ENCODE measurements at regions not wholly inside any gene's neighbourhood (a gene's known extent, or its start where the extent isn't known, plus 50 kb on each side); places are given as distances from the start of the nearest gene placed in this dataset.
"Not testable (repeated sequence)": the region's sequence is repeated elsewhere in the genome, so short reads cannot be mapped to it uniquely, and the experiment has no call there.

DNA sequence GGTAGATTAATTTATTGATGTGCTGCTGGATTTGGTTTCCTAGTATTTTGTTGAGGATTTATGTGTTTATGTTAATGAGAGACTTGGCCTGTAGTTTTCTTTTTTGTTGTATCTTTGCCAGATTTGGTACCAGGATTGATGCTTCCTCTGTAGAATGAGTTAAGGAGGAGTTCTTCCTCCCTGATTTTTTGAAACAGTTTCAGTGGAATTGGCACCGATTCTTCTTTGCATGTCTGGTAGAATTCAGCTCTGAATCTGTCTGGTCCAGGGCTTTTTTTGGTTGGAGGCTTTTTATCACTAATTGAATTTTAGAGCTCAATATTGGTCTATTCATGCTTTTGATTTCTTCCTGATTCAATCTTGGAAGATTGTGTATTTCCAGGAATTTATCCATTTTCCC, 174.0 kb upstream of the NDST4 start:
- DNase-seq (ENCODE audit: extremely low read depth, low read depth, low spot score), result no peak

DNA sequence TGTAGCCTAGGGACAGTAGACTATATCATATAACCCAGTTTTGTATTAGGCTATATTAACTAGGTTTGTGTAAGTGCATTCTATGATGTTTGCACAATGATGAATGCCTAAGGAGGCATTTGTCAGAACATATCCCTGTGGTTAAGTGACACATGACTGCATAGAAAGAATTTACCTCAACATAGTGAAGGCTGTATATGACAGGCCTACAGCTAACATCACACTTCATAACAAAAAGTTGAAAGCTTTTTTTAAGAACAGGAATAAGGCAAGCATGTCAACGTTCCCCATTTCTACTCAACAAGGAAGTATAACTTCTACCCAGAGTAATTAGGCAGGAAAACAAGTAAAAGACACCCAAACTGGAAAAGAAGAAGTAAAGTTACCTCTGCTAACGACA, 165.9 kb upstream of the NDST4 start:
- DNase-seq (ENCODE audit: extremely low read depth, low read depth, low spot score), result no peak

DNA sequence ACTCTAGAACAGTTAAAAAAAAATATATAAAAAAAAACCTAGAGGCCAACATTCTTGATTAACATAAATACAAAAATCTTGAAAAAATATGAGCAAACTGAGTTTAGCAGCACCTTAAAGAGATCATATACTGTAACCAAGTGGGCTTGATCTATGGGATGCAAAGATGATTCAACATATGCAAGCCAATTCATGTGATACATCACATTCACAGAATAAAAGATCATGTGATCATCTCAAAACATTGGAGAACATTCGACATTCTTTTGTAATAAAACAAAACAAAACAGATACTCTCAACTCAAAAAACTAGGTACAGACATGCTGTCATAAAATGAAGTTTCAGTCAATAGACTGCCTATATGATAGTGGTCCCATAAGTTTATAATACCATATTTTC, 165.4 kb upstream of the NDST4 start:
- no peak for DNase-seq (ENCODE audit: extremely low read depth, low read depth, low spot score)

DNA sequence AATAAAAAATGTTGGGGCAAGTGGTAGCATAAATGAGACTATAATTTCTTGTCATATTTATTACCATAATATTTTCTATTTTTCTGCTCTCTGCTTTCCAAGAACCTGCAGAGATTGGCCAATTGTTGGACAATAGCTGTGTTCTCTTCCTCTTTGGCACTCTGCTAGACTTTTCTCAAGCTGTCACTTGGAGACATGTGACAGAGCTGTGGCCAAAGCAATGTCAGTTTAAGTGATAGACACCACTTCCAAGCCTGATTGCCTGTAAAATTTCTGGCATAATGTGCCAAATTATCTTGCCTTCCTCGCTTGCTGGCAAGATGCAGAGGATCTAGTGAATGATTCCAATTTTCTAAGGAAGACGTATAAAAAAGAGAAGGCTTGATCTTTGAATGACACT, 162.2 kb upstream of the NDST4 start:
- DNase-seq (ENCODE audit: extremely low read depth, low read depth, low spot score), result no peak

DNA sequence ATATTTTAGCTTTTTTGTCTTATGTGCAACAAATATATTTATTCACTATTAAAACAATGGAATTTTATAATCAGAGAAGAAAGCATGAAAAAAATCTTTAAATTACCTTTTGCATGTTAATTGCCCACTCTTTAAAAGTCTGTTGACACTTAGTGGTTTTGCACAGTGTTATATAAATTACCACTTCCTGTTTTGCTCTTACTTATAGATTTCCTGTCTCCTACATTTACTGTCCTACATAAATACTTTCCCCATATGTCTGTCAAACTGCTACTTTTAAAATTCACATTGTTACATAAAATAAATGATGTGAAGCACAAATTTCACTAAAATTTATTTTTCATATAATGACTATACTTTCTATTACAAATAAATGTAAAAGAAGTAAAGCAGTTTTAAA, 161.1 kb upstream of the NDST4 start:
- DNase-seq (ENCODE audit: extremely low read depth, low read depth, low spot score), result no peak

DNA sequence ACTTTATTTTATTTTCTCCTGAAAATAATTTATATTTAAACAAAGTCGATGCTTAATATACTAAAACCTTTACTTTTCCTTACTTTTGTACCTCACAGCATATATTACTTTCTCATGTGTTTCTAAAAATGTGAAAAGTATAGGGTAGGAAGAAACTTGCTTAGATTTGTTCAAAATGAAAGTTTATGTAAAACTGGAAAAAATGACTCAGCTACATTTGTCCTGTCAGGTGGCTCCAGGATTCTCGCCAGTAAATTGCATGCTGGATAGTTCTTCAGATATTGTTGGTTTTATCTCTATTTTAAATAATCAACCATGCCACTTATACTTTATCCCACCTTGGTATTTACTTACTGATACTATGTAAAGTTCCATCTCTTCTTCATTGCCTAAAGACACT, 159.2 kb upstream of the NDST4 start:
- no peak for DNase-seq (ENCODE audit: extremely low read depth, low read depth, low spot score)

DNA sequence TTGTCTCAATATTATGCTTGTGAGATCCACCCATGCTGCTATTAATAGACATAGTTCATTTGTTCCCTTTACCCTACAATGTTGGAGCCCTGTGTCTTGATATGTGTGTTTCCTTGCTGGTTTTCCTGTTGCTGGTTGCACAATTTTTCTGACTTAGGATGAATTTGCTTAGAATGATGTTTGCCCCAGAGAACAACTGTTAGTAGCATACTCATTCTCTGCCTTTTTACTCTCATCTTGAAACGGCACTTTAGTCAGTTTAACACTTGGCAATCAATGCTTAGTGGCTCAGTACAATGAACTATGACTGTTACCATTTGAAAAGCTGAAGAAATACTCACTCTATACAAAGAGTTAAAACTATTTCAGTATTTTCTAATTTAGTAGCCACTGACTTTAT, 158.8 kb upstream of the NDST4 start:
- DNase-seq (ENCODE audit: extremely low read depth, low read depth, low spot score), result no peak

DNA sequence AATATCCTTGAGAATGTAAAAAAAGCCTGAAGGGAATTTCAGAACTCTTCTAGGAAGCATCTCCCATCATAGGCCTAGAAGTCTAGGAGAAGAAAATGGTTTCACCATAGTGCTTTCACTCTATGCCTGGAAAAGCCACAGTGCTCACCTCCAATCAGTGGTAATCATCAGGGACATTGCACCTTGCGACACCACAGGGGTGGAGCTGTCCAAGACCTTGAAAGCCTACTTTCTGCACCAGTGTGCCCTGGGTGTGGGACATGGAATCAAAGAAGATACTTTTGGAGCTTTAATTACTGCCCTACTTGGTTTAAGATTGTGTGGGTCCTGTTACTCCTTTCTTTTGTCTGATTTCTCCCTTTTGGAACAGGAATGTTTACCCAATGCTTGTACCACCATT, 146.8 kb upstream of the NDST4 start:
- no peak for DNase-seq (ENCODE audit: extremely low read depth, low read depth, low spot score)

DNA sequence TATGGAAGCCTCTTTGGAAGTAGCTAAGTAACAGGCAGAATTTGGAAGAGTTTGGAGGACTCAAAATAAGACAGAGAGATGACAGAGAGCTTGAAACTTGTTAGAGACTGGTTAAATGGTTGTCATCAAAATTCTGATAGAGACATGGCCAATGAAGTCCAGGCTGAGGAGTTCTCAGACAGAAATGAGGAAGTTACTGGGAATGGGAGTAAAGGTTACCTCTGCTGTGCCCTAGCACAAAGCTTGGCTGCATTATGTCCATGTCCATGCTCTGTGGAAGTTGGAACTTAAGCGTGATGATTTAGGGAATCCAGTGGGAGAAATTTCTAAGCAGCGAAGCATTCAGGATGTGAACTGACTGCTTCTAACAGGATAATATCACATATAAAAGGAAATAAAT, 146.2 kb upstream of the NDST4 start:
- DNase-seq (ENCODE audit: extremely low read depth, low read depth, low spot score), result no peak

DNA sequence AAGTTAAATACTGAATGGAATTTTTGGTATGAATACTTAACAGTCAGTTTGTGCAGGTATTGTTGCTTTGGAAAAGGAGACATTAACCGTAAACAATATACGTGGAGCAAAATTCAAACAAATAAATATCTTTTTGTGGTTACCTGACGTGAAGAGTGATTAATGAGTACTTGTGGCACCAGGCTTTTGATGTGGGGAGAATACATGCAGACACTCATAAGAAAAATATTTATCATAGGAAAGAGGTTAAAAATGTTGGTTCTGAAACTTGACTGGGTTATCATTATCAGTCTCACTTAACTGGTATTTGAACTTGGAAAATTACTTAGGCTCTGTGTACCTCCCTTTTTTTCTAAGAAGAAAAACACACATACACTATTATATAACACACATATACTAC, 136.4 kb upstream of the NDST4 start:
- no peak for DNase-seq (ENCODE audit: extremely low read depth, low read depth, low spot score)

DNA sequence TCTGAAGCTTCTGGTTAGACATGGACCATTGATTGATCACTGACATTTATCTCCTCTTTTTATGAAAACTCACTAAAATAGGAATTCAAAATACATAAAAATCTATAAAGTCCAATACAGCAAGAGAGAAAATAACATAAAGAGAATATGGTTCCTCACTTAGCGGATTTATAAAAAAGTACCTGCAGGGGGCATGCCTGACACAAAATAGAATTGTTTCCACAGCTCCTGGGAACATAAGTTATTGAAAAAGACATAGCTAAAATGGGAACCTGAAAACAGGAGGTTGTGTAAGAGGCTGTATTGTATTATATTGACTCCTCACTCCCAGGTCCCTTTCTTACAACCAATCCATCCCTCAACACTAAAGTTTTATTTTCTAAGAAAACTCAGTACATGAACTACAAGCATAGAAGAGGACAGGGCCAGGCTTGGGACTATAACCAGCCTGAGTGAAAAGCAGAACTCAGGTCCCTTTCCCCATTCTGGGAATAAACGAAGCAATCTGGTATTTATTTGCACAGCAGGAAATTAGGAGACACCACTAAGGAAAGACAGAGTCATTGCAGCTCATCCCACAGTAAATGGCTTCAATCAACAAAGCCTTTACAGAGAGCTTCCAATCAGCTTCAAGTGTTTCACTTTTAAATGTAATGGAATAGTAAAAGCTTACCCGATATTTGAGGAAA, 121.1 kb upstream of the NDST4 start:
- DNase-seq (ENCODE audit: extremely low read depth, low read depth, low spot score), result no peak

DNA sequence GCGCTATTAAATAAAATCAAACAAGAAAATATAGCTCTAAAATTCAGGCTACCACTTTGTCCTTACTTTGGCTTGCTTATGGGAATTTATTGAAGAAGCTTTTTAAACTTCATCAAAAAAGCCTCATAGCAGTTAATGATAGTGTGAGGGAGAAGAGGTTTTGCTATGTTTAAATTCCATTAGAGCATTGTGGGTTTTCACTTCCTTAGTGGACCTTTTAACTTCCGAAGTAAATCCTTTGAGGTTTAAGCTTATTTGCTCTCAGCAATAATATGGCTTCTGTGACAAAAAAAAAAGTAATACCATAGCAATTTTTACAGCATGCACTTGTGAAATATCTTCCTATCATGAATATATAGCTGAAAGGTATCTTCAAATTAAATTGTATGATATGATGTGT, 120.2 kb upstream of the NDST4 start:
- no peak for DNase-seq (ENCODE audit: extremely low read depth, low read depth, low spot score)

DNA sequence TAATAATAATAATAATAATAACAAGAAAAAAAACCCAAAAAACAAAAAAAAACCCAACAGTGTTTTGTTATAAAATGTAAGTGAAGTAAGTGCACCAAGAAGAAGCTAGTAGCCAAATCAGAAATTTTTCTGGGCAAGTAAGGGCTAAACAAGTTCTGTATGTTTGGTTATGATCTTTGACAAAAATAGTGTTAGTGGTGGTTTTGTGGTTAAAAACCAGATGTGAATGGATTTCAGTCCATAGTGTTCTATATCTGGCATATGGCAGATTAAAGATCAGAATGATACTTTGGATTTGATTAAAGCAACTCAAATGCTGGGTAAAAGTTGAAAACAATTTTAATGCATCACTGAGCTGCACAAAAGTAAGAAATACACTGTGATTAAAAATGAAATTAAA, 116.5 kb upstream of the NDST4 start:
- DNase-seq (ENCODE audit: extremely low read depth, low read depth, low spot score), result no peak

DNA sequence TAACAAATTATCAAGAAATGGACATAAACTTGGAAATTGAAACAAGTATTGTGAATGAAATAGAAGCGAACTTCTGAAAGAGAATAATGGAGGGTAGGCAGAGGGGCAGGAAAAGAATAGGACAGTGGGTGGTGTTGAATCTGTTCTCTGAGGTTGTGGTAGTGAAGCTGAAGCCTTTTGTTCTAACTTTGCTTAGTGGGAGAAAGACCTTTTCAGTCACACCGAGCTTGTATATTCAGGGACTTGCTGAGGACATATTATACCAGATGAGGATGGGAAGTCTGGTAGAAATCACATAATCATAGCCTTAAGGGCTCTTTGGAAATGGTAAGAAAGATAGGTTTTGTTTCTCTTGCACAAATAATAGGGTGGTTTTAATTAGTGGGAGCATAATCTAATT, 115.4 kb upstream of the NDST4 start:
- no peak for DNase-seq (ENCODE audit: extremely low read depth, low read depth, low spot score)

DNA sequence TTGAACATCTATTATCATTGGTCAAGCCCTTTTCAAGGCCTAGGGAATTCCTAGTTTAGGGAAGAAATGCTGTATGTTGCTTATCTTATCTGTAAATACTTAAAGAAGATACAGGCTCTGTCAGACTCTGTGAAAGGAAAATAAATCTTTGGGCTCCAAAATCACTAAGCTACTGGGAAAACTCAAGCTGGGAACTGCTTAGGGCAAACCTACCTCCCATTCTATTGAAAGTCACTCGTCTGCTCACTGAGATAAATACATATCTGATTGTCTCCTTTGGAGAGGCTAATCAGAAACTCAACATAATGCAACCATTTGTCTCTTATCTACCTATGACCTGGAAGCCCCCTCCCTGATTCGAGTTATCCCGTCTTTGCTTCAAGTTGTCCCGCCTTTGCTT, 108.6 kb upstream of the NDST4 start:
- DNase-seq (ENCODE audit: extremely low read depth, low read depth, low spot score), result no peak

DNA sequence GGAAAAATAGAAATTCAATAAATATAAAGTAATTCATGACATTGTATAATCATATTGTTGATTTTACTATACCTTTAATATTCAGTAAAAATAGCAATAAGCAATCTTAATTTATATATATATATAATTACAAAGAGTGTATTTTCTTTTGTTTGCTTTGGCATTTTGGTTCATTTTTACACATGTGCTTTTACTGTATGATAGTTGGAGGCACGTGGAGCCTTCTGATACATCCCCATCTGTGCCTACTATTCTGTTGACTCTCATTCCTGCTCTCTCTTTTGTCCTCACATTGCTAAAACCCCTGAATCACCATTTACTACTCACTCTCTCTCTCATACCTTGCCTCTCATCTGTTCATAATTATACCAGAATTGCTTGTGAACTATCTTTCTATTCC, 106.4 kb upstream of the NDST4 start:
- no peak for DNase-seq (ENCODE audit: extremely low read depth, low read depth, low spot score)

DNA sequence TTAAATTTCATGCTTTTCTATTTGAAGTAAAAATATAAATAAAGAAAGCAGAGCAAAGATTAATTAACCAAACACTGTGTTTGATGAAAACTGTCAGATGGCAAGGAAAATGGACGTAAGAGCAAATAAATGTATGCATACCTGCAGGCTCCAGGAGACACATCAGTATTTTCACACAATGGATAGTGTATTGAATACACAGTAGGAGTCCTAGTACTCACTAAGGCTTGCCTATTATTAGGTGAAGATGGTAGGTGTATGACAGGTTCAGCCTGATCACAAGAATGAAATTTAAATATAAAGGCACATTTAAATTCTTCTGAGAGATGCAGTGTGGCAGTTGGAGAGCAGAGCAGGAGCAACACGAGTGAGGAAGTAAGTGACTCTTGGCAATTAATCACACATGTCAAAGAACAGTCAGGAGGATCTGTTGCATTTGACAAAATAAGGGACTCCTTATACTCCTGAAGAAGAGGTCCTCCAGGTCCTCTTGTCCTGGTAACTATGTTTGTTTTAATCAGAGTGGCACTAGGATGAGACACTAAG, 106.0 kb upstream of the NDST4 start:
- no peak for DNase-seq (ENCODE audit: extremely low read depth, low read depth, low spot score)

DNA sequence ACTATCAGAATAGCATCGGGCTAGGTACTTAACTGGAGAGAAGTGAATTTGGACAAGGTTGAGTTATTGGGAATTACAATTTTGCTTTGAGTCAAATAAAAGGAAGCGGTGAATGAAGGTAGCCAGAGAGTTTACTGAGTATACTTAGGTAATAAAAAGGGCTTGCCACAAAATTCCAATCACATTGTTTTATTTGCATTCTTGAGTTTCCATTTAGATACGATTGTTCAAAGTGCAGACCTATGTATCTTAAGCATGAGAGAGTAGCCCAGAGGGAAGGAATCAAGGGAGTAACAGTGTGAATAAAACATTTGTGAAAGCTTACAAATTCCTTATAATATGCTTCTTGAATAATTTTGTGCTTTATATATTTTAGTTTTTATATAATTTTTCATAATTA, 102.5 kb upstream of the NDST4 start:
- no peak for DNase-seq (ENCODE audit: extremely low read depth, low read depth, low spot score)

DNA sequence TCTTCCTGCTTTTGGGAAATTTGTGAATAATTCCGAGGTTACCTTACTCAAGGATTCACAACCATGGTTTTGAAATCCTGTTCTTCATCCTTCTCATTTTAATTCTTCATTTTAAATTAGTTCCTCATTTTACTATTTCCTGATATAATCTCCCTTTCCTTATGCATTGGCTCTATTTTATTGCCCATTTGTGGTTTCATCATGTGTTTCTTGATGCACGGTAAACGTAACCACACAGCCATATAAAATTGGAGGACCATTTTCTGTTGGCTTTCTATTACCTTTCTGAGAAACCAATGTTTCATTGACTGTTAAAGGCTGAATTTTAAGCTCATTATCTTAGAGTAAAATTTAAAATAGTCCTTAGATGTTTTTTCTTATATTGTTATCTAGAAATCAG, 100.3 kb upstream of the NDST4 start:
- DNase-seq (ENCODE audit: extremely low read depth, low read depth, low spot score), result no peak

DNA sequence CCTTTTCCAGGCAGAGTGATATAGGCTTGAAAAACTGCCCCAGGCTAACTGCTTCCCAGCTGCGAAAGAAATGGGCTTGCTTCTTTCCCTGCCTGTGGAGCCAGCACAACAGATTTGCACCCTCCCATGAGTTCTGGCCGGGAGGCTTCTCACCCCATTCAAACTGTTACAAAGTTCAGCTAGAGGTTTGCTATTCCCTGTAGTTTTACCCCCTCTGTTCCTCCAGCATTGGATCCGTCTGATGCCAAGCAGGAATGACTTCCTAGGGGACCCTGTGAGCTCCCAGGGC, 87.6 kb upstream of the NDST4 start:
- no peak for DNase-seq (ENCODE audit: extremely low read depth, low read depth, low spot score)

DNA sequence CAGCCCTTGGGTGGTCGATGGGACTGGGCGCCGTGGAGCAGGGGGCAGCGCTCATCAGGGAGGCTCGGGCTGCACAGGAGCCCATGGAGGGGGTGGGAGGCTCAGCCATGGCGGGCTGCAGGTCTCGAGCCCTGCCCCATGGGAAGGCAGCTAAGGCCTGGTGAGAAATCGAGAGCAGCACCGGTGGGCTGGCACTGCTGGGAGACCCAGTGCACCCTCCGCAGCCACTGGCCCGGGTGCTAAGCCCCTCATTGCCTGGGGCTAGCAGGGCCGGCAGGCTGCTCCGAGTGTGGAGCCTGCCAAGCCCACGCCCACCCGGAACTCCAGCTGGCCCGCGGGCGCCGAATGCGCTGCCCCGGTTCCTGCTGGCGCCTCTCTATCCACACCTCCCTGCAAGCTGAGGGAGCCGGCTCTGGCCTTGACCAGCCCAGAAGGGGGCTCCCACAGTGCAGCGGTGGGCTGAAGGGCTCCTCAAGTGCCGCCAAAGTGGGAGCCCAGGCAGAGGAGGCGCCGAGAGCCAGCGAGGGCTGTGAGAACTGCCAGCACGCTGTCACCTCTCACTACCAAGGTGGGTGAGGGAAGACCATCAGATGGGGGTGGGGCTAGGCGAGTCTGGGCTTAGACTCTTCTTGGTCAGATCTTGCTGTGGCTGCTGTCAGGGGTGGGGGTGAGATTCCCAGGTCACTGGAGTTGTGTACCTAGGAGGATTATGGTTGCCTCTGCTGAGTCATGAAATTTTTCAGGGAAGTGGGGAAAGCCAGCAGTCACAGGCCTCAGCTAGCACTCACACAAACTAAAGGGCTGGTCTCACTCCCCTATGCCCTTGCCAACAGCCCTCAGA, 87.0 kb upstream of the NDST4 start:
- DNase-seq (ENCODE audit: extremely low read depth, low read depth, low spot score), result not testable (repeated sequence)

DNA sequence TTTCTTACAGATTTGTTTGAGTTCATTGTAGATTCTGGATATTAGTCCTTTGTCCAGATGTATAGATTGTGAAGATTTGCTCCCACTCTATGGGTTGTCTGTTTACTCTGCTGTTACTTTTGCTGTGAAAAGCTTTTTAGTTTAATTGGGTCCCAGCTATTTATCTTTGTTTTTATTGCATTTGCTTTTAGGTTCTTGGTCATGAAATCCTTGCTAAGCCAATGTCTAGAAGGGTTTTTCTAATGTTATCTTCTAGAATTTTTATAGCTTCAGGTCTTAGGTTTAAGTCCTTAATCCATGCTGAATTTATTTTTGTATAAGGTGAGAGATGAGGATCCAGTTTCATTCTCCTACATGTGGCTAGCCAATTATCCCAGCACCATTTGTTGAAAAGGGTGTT, 81.2 kb upstream of the NDST4 start:
- DNase-seq (ENCODE audit: extremely low read depth, low read depth, low spot score), result not testable (repeated sequence)

DNA sequence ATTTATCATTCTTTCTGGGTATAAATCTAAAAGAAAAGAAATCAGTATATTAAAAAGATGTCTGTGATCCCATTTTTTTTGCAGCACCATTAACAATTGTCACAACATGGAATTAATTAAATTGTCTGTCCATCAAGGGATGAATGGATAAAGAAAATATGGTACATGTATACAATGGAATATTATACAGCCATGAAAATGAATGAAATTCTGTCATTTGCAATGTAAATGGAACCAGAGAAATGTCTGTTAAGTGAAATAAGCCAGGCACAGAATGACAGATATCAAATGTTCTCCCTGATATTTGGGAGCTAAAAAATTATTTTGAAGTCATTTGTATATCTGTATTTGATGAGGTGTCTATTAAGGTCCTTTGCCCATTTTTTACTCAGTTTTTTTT, 77.1 kb upstream of the NDST4 start:
- DNase-seq (ENCODE audit: extremely low read depth, low read depth, low spot score), result no peak

Measured in glomerular endothelial cell (primary cell).